ENCODE measurements at regions not wholly inside any gene's neighbourhood (a gene's known extent, or its start where the extent isn't known, plus 50 kb on each side); places are given as distances from the start of the nearest gene placed in this dataset.

GRCh38 chr13:112000888-112001287, 66.1 kb upstream of the SOX1 start:
- TF ChIP-seq POLR2A (IDR thresholded peaks at IDR 0.05) = no peak
- TF ChIP-seq, protein P1, sequence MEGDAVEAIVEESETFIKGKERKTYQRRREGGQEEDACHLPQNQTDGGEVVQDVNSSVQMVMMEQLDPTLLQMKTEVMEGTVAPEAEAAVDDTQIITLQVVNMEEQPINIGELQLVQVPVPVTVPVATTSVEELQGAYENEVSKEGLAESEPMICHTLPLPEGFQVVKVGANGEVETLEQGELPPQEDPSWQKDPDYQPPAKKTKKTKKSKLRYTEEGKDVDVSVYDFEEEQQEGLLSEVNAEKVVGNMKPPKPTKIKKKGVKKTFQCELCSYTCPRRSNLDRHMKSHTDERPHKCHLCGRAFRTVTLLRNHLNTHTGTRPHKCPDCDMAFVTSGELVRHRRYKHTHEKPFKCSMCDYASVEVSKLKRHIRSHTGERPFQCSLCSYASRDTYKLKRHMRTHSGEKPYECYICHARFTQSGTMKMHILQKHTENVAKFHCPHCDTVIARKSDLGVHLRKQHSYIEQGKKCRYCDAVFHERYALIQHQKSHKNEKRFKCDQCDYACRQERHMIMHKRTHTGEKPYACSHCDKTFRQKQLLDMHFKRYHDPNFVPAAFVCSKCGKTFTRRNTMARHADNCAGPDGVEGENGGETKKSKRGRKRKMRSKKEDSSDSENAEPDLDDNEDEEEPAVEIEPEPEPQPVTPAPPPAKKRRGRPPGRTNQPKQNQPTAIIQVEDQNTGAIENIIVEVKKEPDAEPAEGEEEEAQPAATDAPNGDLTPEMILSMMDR (IDR thresholded peaks at IDR 0.05) = no peak
